ENCODE measurements at regions not wholly inside any gene's neighbourhood (a gene's known extent, or its start where the extent isn't known, plus 50 kb on each side); places are given as distances from the start of the nearest gene placed in this dataset.
"Not testable (repeated sequence)": the region's sequence is repeated elsewhere in the genome, so short reads cannot be mapped to it uniquely, and the experiment has no call there.

DNA sequence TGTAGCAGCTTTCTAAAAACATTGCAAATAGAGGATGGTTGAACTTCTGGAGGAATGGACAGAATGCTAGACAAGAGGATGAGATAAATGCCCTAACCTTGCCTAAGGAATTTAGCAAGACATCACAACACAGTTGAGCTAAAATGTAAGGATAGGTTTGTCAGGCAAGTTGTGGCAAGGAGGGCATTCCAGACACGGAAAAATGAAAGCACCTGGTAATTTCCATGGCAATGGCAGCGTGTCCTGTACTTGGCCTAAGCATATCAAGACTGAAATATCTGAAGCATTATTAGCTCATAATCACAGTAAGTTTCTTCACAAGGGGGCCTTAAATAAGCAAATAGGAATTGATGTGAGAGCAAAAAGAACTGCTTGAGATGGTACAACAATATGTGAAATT, 105.1 kb upstream of the USP25 start:
- no peak for DNase-seq
- no peak overlapping the region for H3K4me3 ChIP-seq
- ATAC-seq, result no peak
- intact Hi-C loops (cut with DNase I), result no loop called here
- TF ChIP-seq CTCF (IDR thresholded peaks at IDR 0.05), result no peak
- H3K27ac ChIP-seq, result no peak overlapping the region
- no peaks in the 10 kb centered on the region for H3K9me3 ChIP-seq
- no peaks in the 10 kb centered on the region for H3K36me3 ChIP-seq
- no peaks in the 10 kb centered on the region for H3K4me1 ChIP-seq
- H3K27me3 ChIP-seq, result no peaks in the 10 kb centered on the region

- intact Hi-C loops (cut with DNase I), result no loop called here
Measured at GRCh38 chr21:15625363-15625762, 104.4 kb upstream of the USP25 start.

GRCh38 chr21:15626031-15626430, 103.8 kb upstream of the USP25 start:
- intact Hi-C loops (cut with DNase I), result no loop called here
- TF ChIP-seq CTCF (IDR thresholded peaks at IDR 0.05), result no peak
- DNase-seq, result no peak
- no peak overlapping the region for H3K27ac ChIP-seq
- no peaks in the 10 kb centered on the region for H3K9me3 ChIP-seq
- no peaks in the 10 kb centered on the region for H3K27me3 ChIP-seq
- H3K4me1 ChIP-seq, result no peaks in the 10 kb centered on the region
- no peaks in the 10 kb centered on the region for H3K36me3 ChIP-seq
- no peak overlapping the region for H3K4me3 ChIP-seq
- ATAC-seq, result no peak

More at GRCh38 chr21:15625363-15625762, 104.4 kb upstream of the USP25 start:
- ATAC-seq (no peak), DNase-seq (no peak)
- Histone ChIP-seq H3K27me3 (no peaks in the 10 kb centered on the region), H3K27ac (no peak overlapping the region), H3K36me3 (no peaks in the 10 kb centered on the region), H3K9me3 (no peaks in the 10 kb centered on the region), H3K4me1 (no peaks in the 10 kb centered on the region), H3K4me3 (no peak overlapping the region)
- TF ChIP-seq CTCF (IDR thresholded peaks at IDR 0.05), result no peak

GRCh38 chr21:15627011-15627410, 102.8 kb upstream of the USP25 start:
- H3K9me3 ChIP-seq, result no peaks in the 10 kb centered on the region
- intact Hi-C loops (cut with DNase I), result no loop called here
- ATAC-seq (no peak), DNase-seq (no peak)
- H3K4me1 ChIP-seq, result no peaks in the 10 kb centered on the region
- no peaks in the 10 kb centered on the region for H3K27me3 ChIP-seq
- H3K4me3 ChIP-seq, result no peak overlapping the region
- H3K27ac ChIP-seq, result no peak overlapping the region
- H3K36me3 ChIP-seq, result no peaks in the 10 kb centered on the region
- TF ChIP-seq CTCF (IDR thresholded peaks at IDR 0.05), result no peak

DNA sequence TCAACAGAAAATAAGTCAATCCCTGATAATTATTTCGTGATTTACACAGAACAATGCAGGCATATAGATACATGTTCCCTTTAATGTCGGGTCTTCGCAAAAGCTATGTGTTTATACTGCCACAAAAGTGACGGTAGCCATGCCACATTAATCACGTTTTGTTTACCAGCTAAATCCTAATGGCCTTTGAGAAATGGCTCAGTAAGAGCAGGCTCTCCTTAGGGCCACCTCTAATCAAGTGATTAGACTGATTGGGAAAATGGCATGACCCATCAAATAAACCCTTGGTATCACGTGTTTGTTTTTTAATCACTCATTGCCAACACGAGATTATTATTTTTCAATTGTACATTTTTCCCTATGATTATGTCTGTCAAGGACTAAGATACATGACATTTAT, 102.0 kb upstream of the USP25 start:
- no peak overlapping the region for H3K27ac ChIP-seq
- ATAC-seq (no peak), DNase-seq (no peak)
- no peaks in the 10 kb centered on the region for H3K9me3 ChIP-seq
- no peaks in the 10 kb centered on the region for H3K36me3 ChIP-seq
- no peaks in the 10 kb centered on the region for H3K4me1 ChIP-seq
- H3K27me3 ChIP-seq, result no peaks in the 10 kb centered on the region
- no peak for TF ChIP-seq CTCF (IDR thresholded peaks at IDR 0.05)
- intact Hi-C loops (cut with DNase I), result no loop called here
- no peak overlapping the region for H3K4me3 ChIP-seq

- intact Hi-C loops (cut with DNase I), result no loop called here
- Histone ChIP-seq H3K9me3 (no peaks in the 10 kb centered on the region), H3K4me3 (no peak overlapping the region), H3K4me1 (no peaks in the 10 kb centered on the region), H3K27me3 (no peaks in the 10 kb centered on the region), H3K27ac (no peak overlapping the region), H3K36me3 (no peaks in the 10 kb centered on the region)
- ATAC-seq (no peak), DNase-seq (no peak)
- no peak for TF ChIP-seq CTCF (IDR thresholded peaks at IDR 0.05)
Measured at GRCh38 chr21:15631342-15631741, 98.4 kb upstream of the USP25 start.

GRCh38 chr21:15634541-15634940, 95.2 kb upstream of the USP25 start:
- intact Hi-C loops (cut with DNase I); H3K9me3 ChIP-seq; H3K4me3 ChIP-seq; H3K27ac ChIP-seq; H3K27me3 ChIP-seq; H3K36me3 ChIP-seq; DNase-seq; ATAC-seq; H3K4me1 ChIP-seq: not testable (repeated sequence)
